SH-SY5Y (cell line): ENCODE measurements at regions not wholly inside any gene's neighbourhood (a gene's known extent, or its start where the extent isn't known, plus 50 kb on each side); places are given as distances from the start of the nearest gene placed in this dataset.

Source experiments
- GATA2 ChIP-seq: IDR thresholded peaks from 2 replicates; pipeline ENCODE4 v1.6.1; 2011; ENCODE audit warnings: mild to moderate bottlenecking, low read depth, low read length
- GATA3 ChIP-seq: IDR thresholded peaks from 2 replicates; pipeline ENCODE4 v1.6.1; 2011; ENCODE audit warnings: low read depth, mild to moderate bottlenecking, low read length, moderate library complexity

DNA sequence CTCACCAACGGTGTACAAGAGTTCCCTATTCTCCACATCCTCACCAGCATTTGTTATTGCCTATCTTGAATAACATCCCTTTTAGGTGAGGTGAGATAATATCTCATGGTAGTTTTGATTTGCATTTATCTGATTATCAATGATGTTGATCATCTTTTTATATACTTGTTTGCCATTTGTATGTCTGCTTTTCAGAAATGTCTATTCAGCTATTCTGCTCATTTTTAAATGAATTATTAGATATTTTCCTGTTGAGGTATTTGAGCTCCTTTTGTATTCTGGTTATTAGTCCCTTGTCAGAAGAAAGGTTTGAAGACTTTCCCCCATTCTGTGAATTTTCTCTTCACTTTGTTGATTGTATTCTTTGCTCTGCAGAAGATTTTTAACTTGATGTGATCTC is 695.5 kb upstream of the DDX18 start:
- no peak for TF ChIP-seq GATA3
- TF ChIP-seq GATA2, result no peak

DNA sequence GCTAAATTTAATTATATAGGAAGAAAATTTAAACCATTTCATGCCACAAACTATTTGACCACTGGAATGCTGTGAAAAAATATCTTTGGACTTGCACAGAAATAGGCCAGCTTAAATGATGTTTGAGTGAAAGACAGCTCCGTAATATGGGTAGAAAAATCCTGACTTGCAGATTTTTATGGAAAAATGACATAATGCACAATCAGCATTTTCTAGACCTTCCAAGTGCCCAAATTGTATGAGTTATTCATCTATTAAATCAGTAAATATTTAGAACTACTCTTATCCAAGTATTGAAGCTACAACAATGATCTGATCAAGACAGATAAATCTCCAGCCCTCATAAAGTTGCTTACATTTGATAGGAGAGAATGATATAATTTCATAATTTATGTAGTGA is 691.1 kb upstream of the DDX18 start:
- no peak for TF ChIP-seq GATA3
- TF ChIP-seq GATA2, result no peak

DNA sequence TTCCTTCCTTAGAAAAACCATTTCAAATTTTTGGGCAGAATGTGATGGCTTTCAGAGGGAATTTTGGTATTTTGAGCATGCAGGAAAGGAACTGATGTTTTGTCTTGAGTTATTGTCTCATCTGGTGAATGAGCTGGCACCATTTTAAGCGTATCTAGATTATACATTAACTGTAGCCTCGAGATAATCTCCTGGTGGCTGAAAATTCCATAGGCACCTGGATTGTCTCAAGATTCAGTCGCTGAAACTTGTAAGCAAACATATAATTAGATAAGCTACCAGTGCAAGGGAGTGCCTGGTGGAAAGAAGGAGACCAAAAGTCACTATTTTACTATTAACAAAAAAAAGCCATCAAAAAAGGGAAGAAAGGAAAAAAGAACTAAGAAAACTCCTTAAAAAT is 687.8 kb upstream of the DDX18 start:
- TF ChIP-seq GATA2 (no peak), GATA3 (no peak)

GRCh38 chr2:117127680-117128079 is 686.8 kb upstream of the DDX18 start:
- TF ChIP-seq GATA3, result no peak
- TF ChIP-seq GATA2, result no peak

DNA sequence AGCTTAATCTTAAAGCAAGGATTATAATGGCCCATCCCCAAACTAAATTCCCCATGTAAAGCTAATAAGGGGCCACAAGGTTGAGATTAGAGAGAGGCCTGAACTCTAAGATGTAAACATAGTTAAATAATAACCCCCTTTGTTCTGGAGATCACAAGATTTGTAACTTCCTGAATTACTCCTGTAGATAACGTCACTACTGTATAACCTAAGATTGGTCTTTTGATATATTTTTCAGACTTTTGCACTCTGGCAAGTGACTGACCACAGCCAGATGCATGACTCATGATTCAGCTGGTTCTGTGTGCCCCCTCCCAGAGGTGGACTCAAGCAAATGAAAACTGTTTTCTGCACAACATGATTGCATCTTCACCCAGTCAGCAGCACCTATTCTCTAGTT is 686.0 kb upstream of the DDX18 start:
- no peak for TF ChIP-seq GATA3
- no peak for TF ChIP-seq GATA2

- TF ChIP-seq GATA3 (no peak), GATA2 (no peak)
Observed at GRCh38 chr2:117137371-117137770, 677.1 kb upstream of the DDX18 start.

DNA sequence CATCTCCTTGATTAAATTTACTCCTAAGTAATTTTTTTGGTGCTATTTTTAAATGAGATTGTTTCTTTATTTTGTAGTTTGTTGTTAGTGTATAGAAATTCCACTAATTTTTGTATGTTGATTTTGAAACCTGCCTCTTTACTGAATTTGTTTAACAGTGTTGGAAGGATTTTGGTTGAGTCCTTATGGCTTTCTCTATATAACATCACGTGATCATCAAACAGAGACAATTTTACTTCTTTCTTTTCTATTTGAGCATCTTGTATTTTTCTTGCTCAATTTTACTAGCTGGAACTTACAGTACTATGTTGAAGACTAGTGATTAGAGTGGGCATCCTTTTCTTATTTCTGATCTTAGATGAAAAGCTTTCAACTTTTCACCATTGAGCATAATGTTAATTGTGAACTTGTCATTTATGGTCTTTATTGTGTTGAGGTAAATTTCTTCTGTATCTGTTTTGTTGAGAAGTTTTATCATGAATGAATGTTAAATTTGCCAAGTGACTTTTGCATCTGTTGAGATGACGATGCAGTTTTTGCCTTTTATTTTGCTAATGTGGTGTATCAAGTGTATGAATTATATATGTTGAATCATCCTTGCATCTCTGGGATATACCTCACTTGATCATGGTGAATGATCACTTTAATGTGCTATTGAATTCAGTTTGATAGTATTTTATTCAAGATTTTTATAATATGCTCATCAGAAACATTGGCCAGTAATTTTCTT is 645.3 kb upstream of the DDX18 start:
- no peak for TF ChIP-seq GATA3
- TF ChIP-seq GATA2, result no peak

DNA sequence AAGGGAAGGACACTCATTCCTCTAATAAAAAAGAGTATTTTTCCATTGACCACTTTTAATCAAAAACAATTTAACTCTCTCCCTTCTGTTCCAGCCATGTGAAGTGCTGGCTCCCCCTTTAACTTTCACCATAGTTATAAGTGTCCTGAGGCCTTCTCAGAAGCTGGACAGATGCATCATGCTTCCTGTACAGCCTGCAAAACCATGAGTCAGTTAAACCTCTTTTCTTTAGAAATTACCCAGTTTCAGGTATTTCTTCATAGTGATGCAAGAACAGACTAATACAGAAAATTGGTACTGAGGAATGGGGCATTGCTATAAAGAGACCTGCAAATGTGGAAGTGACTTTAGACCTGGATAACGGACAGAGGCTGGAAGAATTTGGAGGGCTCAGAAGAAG is 643.6 kb upstream of the DDX18 start:
- TF ChIP-seq GATA3, result no peak
- TF ChIP-seq GATA2, result no peak

DNA sequence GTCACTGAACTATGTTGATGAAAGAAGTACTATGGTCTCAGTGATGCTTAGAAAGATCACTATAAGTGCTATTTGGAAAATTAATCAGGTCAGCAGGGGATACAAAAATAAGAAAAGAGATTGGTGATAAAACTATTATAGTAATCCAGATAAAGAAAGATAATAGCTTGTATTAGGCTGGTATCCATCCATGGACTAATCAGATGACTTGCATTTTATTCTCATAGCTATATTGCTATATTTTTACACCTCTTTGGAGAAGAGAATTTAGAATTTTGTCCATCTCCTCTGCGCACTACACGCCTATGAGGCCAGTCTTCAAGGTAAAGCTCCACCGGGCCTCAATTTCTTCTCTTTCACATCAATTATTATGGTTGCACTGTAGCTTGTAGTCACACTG is 635.1 kb upstream of the DDX18 start:
- TF ChIP-seq GATA2, result no peak
- TF ChIP-seq GATA3, result no peak

GRCh38 chr2:117190856-117191559 is 623.5 kb upstream of the DDX18 start:
- 0 out of 2 replicates have a peak, but pooled peaks have one; percentile 30 for TF ChIP-seq GATA2
- TF ChIP-seq GATA3, result no peak

GRCh38 chr2:117195381-117195780 is 619.1 kb upstream of the DDX18 start:
- TF ChIP-seq GATA2 (no peak), GATA3 (no peak)

GRCh38 chr2:117199511-117199910 is 615.0 kb upstream of the DDX18 start:
- TF ChIP-seq GATA3 (no peak), GATA2 (no peak; the same call in 1 of the 2 replicates)

DNA sequence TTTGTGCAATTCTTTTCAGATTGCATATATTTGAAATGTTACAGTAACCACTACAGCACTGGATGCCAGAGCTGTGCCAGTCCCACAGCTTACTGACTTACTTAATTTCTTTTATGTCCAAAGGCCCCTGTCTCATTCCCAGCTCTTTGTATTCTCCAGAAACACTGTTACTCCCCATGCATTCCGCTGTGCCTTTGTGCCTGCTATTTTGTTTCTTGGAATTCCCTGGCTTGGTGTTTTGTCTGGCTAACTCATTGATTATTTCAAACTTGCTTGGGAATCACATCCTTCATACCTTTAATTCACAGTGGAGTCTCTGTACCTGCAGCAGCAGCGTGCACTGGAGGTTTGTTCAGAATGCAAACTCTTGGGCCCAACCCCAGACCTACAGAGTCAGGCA is 601.9 kb upstream of the DDX18 start:
- TF ChIP-seq GATA3 (no peak), GATA2 (no peak)

GRCh38 chr2:117217145-117217544 is 597.3 kb upstream of the DDX18 start:
- no peak for TF ChIP-seq GATA2
- no peak for TF ChIP-seq GATA3

- TF ChIP-seq GATA3 (no peak), GATA2 (no peak)
Observed at GRCh38 chr2:117222809-117223208, 591.7 kb upstream of the DDX18 start.
